ENCODE measurements at regions not wholly inside any gene's neighbourhood (a gene's known extent, or its start where the extent isn't known, plus 50 kb on each side); places are given as distances from the start of the nearest gene placed in this dataset.

- no peaks in the 10 kb centered on the region for H3K36me3 ChIP-seq (ENCODE audit: control insufficient read depth, insufficient read depth, low read length)
- POLR2A ChIA-PET, result interaction anchor here (0.9 kb wide), 1 partner anchor 34 kb away, joined by 4 read pairs; no protein-coding TSS in a partner anchor
- no peaks in the 10 kb centered on the region for H3K9me3 ChIP-seq (replicated peaks; ENCODE audit: control insufficient read depth, insufficient read depth, low read depth, low read length)
- no TSS peak for BruUV-seq (replicated peaks)
- WGBS (ENCODE audit: insufficient coverage, low coverage, missing lambda C conversion rate), result under 1% methylated on average over 8 of the region's 8 CpGs
- no peaks in the 10 kb centered on the region for H4K20me1 ChIP-seq (replicated peaks; ENCODE audit: control insufficient read depth, insufficient read depth, low read length)
- H3K27ac ChIP-seq (ENCODE audit: extremely low read depth, low read depth, low read length), result no peak overlapping the region
- FAIRE-seq, result no peak
- H3K9ac ChIP-seq (ENCODE audit: insufficient read depth in 1 of 2, low read depth in 2 of 2, low read length in 2 of 2), result no peak overlapping the region
- no peak for DNase-seq (ENCODE audit: extremely low read depth in 1 of 4, low spot score in 3 of 4)
- 0 out of 5 replicates have a peak, but pooled peaks cover 0 to 6% of the 10 kb centered on the region in 2 experiments for H3K27me3 ChIP-seq (ENCODE audit: control insufficient read depth in 2 of 2, insufficient read depth in 2 of 2, low read length in 2 of 2)
- H3K4me2 ChIP-seq (ENCODE audit: insufficient read depth, low read length), result no peak overlapping the region
- no peaks in the 10 kb centered on the region for H3K4me1 ChIP-seq (replicated peaks in 1 of 2; ENCODE audit: control insufficient read depth in 2 of 2, insufficient read depth in 2 of 2, low read length in 2 of 2)
- intact Hi-C loops (cut with micrococcal nuclease) (no loop called here), in situ Hi-C loops (cut with MboI) (no loop called here)
- H2AFZ ChIP-seq (ENCODE audit: low read depth, low read length), result no peak overlapping the region
- H3K9me1 ChIP-seq (ENCODE audit: control insufficient read depth, insufficient read depth, low read length), result no peaks in the 10 kb centered on the region
- ATAC-seq, result no peak
- H3K79me2 ChIP-seq (ENCODE audit: control insufficient read depth, insufficient read depth, low read length), result no peaks in the 10 kb centered on the region
- no peak overlapping the region for H3K4me3 ChIP-seq
- TF ChIP-seq RBFOX2 (IDR thresholded peaks at IDR 0.05; ENCODE audit: low read depth, low read length) (no peak), CAMTA2 (CRISPR knock-in tag; conservative IDR thresholded peaks at IDR 0.05) (no peak), ATF3 (IDR thresholded peaks at IDR 0.05) (no peak), ATF3 (CRISPR knock-in tag; conservative IDR thresholded peaks at IDR 0.05) (no peak), ETV1 (tag; conservative IDR thresholded peaks at IDR 0.05; ENCODE audit: low read depth) (no peak), ZBED1 (IDR thresholded peaks at IDR 0.05) (no peak), RFX7 (CRISPR knock-in tag; IDR thresholded peaks at IDR 0.05) (no peak), ZFP30 (CRISPR knock-in tag; IDR thresholded peaks at IDR 0.05; ENCODE audit: borderline replicate concordance) (no peak), EP300 (IDR thresholded peaks at IDR 0.05; ENCODE audit: low read length) (no peak), NONO (IDR thresholded peaks at IDR 0.05; ENCODE audit: low read depth in 2 of 2, low read length in 1 of 2) (no peak), SRSF9 (IDR thresholded peaks at IDR 0.05; ENCODE audit: borderline replicate concordance, low read depth, low read length) (no peak), EP400 (IDR thresholded peaks at IDR 0.05) (no peak), BRF2 (IDR thresholded peaks at IDR 0.05; ENCODE audit: borderline replicate concordance, insufficient read depth, insufficient read length) (no peak), NFATC3 (IDR thresholded peaks at IDR 0.05) (no peak), ZNF316 (IDR thresholded peaks at IDR 0.05) (no peak), NR2C1 (IDR thresholded peaks at IDR 0.05) (no peak), NR2C1 (tag; IDR thresholded peaks at IDR 0.05) (no peak), ZNF324 (CRISPR knock-in tag; IDR thresholded peaks at IDR 0.05) (no peak), NEUROD1 (IDR thresholded peaks at IDR 0.05; ENCODE audit: borderline replicate concordance, low read depth, low read length, partially characterized antibody) (no peak), SAFB (IDR thresholded peaks at IDR 0.05; ENCODE audit: borderline replicate concordance, low read depth, low read length) (no peak)
- TF ChIP-seq, protein P1, sequence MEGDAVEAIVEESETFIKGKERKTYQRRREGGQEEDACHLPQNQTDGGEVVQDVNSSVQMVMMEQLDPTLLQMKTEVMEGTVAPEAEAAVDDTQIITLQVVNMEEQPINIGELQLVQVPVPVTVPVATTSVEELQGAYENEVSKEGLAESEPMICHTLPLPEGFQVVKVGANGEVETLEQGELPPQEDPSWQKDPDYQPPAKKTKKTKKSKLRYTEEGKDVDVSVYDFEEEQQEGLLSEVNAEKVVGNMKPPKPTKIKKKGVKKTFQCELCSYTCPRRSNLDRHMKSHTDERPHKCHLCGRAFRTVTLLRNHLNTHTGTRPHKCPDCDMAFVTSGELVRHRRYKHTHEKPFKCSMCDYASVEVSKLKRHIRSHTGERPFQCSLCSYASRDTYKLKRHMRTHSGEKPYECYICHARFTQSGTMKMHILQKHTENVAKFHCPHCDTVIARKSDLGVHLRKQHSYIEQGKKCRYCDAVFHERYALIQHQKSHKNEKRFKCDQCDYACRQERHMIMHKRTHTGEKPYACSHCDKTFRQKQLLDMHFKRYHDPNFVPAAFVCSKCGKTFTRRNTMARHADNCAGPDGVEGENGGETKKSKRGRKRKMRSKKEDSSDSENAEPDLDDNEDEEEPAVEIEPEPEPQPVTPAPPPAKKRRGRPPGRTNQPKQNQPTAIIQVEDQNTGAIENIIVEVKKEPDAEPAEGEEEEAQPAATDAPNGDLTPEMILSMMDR (IDR thresholded peaks at IDR 0.05 in 2 of 3, conservative IDR thresholded peaks at IDR 0.05 in 1 of 3; ENCODE audit: insufficient read depth in 2 of 3, low read depth in 1 of 3, low read length in 3 of 3), result no peak
- CTCF ChIA-PET (ENCODE audit: low intra/inter-chr PET ratio), result no interaction called here
Observed at GRCh38 chr5:56641635-56642260, 173.6 kb upstream of the MAP3K1 start.

Data from K562 (cell line).